Adrenal gland (tissue), 9 donors: ENCODE measurements at regions not wholly inside any gene's neighbourhood (a gene's known extent, or its start where the extent isn't known, plus 50 kb on each side); places are given as distances from the start of the nearest gene placed in this dataset.
"Not testable (repeated sequence)": the region's sequence is repeated elsewhere in the genome, so short reads cannot be mapped to it uniquely, and the experiment has no call there.

ENCODE experiments used
- DNase-seq, 7 donors: peaks; one replicate each; pipeline ENCODE4 v3.0.0-alpha.2; 2019 to 2020
- H3K27ac ChIP-seq, 5 donors: fragments of 200-600 bp; sonication (generic) in 4 of 5; 1 replicate in 3 of 5; 2 replicates in 2 of 5; pipeline versions ENCODE4 v1.5.1 to v1.8.0; 2016 to 2020; ENCODE audit warnings: mild to moderate bottlenecking in 1 of 5
- H3K27me3 ChIP-seq: fragments of 200-600 bp; 2 replicates; pipeline ENCODE4 v1.8.0; 2021
- H3K36me3 ChIP-seq, 2 donors: fragments of 200-600 bp; replicated peaks in 1 of 2; 1 replicate in 1 of 2; 2 replicates in 1 of 2; pipeline versions ENCODE4 v1.5.1 to v1.8.0; 2018 to 2022
- H3K4me1 ChIP-seq, 2 donors: fragments of 200-600 bp; replicated peaks in 1 of 2; 1 replicate in 1 of 2; 2 replicates in 1 of 2; pipeline versions ENCODE4 v1.5.1 to v1.8.0; 2018 to 2021
- H3K4me3 ChIP-seq, 4 donors: fragments of 200-600 bp; sonication (generic) in 3 of 4; one replicate each; pipeline ENCODE4 v1.5.1; 2016 to 2018
- H3K9me3 ChIP-seq, 3 donors: fragments of 200-600 bp; sonication (generic) in 1 of 3; replicated peaks in 1 of 3; 1 replicate in 2 of 3; 2 replicates in 1 of 3; pipeline versions ENCODE4 v1.5.1 to v1.8.0; 2016 to 2021
- POLR2A ChIP-seq, 2 donors: fragments of 450-650 bp; IDR thresholded peaks; one replicate each; pipeline ENCODE4 v1.6.1; 2017; ENCODE audit warnings: antibody characterized with exemption in 2 of 2, mild to moderate bottlenecking in 2 of 2, moderate library complexity in 1 of 2
- WGBS, 4 donors: extraction: QIAGEN DNeasy Blood & Tissue Kit in 2 of 4; methylation state at CpG; one replicate each; pipeline versions ENCODE4 v1.1.5 to v1.1.7; 2013 to 2017; 5-methylcytosine and 5-hydroxymethylcytosine counted together
- intact Hi-C, 2 donors: fragments of 100-400 bp; cut with DNase I; formaldehyde crosslinking; loops; one replicate each; pipeline versions ENCODE4 v1.14.1 to v1.15.0; 2022 to 2023
- TF ChIP-seq, protein P1 (sequence below), 6 experiments: fragments of 450-650 bp in 4 of 6; fragments of 200-600 bp in 2 of 6; sonication (generic) in 1 of 6; IDR thresholded peaks; 1 replicate in 5 of 6; 2 replicates in 1 of 6; pipeline versions ENCODE4 v1.5.1 to v1.8.0; 2016 to 2021; ENCODE audit warnings: antibody characterized with exemption in 6 of 6, mild to moderate bottlenecking in 2 of 6, moderate library complexity in 1 of 6
- donor health status: healthy with polysubstance abuse.
- donor health status: Bipolar disorder and iron deficiency.
- donor health status: DM: yes; HTN: yes; CAD: no.
- donor health status: DM: no; HTN: no; CAD: no.
- donor health status: DM: no; HTN: no; CAD: no.

- Histone ChIP-seq H3K36me3 (no peaks in the 10 kb centered on the region), H3K27me3 (no peaks in the 10 kb centered on the region), H3K4me1 (no peaks in the 10 kb centered on the region), H3K4me3 (no peak overlapping the region), H3K27ac (no peak overlapping the region), H3K9me3 (no peaks in the 10 kb centered on the region)
- DNase-seq, result no peak
- no peak for TF ChIP-seq POLR2A (IDR thresholded peaks at IDR 0.05)
- TF ChIP-seq, protein P1, sequence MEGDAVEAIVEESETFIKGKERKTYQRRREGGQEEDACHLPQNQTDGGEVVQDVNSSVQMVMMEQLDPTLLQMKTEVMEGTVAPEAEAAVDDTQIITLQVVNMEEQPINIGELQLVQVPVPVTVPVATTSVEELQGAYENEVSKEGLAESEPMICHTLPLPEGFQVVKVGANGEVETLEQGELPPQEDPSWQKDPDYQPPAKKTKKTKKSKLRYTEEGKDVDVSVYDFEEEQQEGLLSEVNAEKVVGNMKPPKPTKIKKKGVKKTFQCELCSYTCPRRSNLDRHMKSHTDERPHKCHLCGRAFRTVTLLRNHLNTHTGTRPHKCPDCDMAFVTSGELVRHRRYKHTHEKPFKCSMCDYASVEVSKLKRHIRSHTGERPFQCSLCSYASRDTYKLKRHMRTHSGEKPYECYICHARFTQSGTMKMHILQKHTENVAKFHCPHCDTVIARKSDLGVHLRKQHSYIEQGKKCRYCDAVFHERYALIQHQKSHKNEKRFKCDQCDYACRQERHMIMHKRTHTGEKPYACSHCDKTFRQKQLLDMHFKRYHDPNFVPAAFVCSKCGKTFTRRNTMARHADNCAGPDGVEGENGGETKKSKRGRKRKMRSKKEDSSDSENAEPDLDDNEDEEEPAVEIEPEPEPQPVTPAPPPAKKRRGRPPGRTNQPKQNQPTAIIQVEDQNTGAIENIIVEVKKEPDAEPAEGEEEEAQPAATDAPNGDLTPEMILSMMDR (IDR thresholded peaks at IDR 0.05), result no peak
- WGBS, 4 donors, result 57 to 64% (median 60%) methylated on average over 7 of the region's 7 CpGs
- intact Hi-C loops, result no loop called here
Observed at GRCh38 chr3:145698250-145698649, 462.7 kb downstream of the PLOD2 start.

GRCh38 chr3:145698749-145699148 is 462.2 kb downstream of the PLOD2 start:
- Histone ChIP-seq H3K27ac (no peak overlapping the region), H3K9me3 (no peaks in the 10 kb centered on the region), H3K4me3 (no peak overlapping the region), H3K36me3 (no peaks in the 10 kb centered on the region), H3K4me1 (no peaks in the 10 kb centered on the region), H3K27me3 (no peaks in the 10 kb centered on the region)
- TF ChIP-seq POLR2A (IDR thresholded peaks at IDR 0.05), result no peak
- TF ChIP-seq, protein P1 (IDR thresholded peaks at IDR 0.05), result no peak
- no peak for DNase-seq
- intact Hi-C loops, result no loop called here

DNA sequence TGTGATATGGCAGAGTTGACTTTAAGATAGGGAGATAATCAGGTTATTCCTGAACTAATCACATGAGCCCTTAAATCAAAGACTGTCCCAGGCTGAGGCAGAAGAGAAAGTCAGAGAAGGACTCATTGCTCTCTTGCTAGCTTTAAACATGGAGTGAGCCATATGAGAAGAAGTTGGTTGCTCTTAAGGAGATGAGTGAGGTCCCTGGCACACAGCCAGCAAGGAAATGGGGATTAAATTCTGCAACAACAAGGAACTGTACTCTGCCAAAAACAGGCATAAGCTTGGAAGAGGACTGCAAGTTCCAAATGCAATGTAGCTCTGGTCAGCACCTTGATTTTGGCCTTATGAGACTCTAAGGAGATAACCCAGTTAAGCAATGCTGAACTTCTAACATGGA is 457.0 kb downstream of the PLOD2 start:
- H3K27me3 ChIP-seq, result no peaks in the 10 kb centered on the region
- TF ChIP-seq, protein P1 (IDR thresholded peaks at IDR 0.05), result no peak
- no peak for TF ChIP-seq POLR2A (IDR thresholded peaks at IDR 0.05)

GRCh38 chr3:145709779-145710178 is 451.2 kb downstream of the PLOD2 start:
- DNase-seq, H3K27ac ChIP-seq, H3K9me3 ChIP-seq, H3K36me3 ChIP-seq, H3K4me1 ChIP-seq, intact Hi-C loops, H3K4me3 ChIP-seq, H3K27me3 ChIP-seq: not testable (repeated sequence)
- 67 to 88% (median 78%) methylated on average over 1 of the region's 1 CpG for WGBS, 4 donors

More for the DNA sequence above, 457.0 kb downstream of the PLOD2 start:
- no peak overlapping the region for H3K4me3 ChIP-seq
- intact Hi-C loops, result no loop called here
- no peaks in the 10 kb centered on the region for H3K4me1 ChIP-seq
- no peak for DNase-seq
- H3K27ac ChIP-seq, result no peak overlapping the region
- no peaks in the 10 kb centered on the region for H3K36me3 ChIP-seq
- no peaks in the 10 kb centered on the region for H3K9me3 ChIP-seq

DNA sequence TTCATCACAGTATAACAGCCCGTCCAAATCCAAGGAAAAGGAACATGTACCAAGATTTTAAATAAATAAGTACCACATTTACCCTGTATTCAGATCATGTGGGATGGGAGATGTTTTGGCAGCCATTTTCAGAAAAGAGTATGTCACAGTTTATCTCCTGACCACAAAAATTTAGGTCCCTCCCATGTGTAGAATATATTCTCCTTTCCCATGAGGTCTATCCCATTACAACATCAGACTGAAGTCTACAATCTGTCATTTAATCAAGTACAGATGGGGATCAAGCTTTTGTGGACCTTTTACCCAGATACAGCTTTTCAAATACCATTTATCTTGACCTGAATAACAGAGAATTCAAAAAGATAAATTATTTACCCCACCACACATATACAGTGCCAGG is 444.5 kb downstream of the PLOD2 start:
- intact Hi-C loops, result no loop called here
- Histone ChIP-seq H3K4me3 (no peak overlapping the region), H3K27ac (no peak overlapping the region), H3K4me1 (no peaks in the 10 kb centered on the region), H3K36me3 (no peaks in the 10 kb centered on the region), H3K27me3 (no peaks in the 10 kb centered on the region), H3K9me3 (no peaks in the 10 kb centered on the region)
- DNase-seq, result no peak
- TF ChIP-seq POLR2A (IDR thresholded peaks at IDR 0.05), result no peak
- TF ChIP-seq, protein P1 (IDR thresholded peaks at IDR 0.05), result no peak
- WGBS, 4 donors, result 79 to 100% (median 80%) methylated on average over 1 of the region's 1 CpG
